Stomach (tissue), 4 donors: ENCODE measurements at regions not wholly inside any gene's neighbourhood (a gene's known extent, or its start where the extent isn't known, plus 50 kb on each side); places are given as distances from the start of the nearest gene placed in this dataset.

Experiments used
- CTCF ChIP-seq, 7 experiments: fragments of 450-650 bp in 4 of 7; fragments of 200-600 bp in 3 of 7; sonication (generic) in 3 of 7; IDR thresholded peaks; one replicate each; pipeline ENCODE4 v1.5.1; 2016 to 2019; ENCODE audit warnings: antibody characterized with exemption in 7 of 7, control low read depth in 2 of 7, mild to moderate bottlenecking in 1 of 7
- EP300 ChIP-seq: sonication (generic); formaldehyde crosslinking; IDR thresholded peaks from one replicate; pipeline ENCODE4 v1.6.1; 2017; ENCODE audit warnings: antibody characterized with exemption
- POLR2A ChIP-seq, 4 donors: fragments of 450-650 bp; IDR thresholded peaks; one replicate each; pipeline ENCODE4 v1.6.1; 2016; ENCODE audit warnings: antibody characterized with exemption in 4 of 4, control low read depth in 2 of 4, mild to moderate bottlenecking in 1 of 4, moderate library complexity in 1 of 4

DNA sequence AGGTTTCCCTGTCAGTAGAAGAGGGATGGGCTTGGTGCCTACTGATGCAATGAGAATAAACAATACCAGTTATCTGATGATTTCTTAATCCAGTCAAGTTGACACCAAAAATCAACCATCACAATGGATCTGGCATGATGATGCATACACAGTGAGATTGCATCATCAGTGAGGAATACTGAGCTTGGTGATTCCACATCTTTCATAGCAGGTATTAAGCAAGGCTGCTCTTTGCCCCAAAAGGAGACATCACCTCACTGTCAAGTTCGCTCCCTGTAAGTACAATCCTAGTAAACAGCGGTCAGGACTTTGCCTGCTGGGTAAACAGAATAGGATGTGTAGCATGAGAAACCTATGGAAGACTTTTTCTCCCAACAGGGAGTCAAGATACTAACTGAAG is 282.7 kb upstream of the CDH2 start:
- TF ChIP-seq CTCF (IDR thresholded peaks at IDR 0.05) (no peak), EP300 (no peak), POLR2A (IDR thresholded peaks at IDR 0.05) (no peak)
